ENCODE measurements at regions not wholly inside any gene's neighbourhood (a gene's known extent, or its start where the extent isn't known, plus 50 kb on each side); places are given as distances from the start of the nearest gene placed in this dataset.

GRCh38 chr16:50480206-50480605, 68.0 kb upstream of the NKD1 start:
- Mint-ChIP-seq H3K36me3 (ENCODE audit: low read depth, unreplicated experiment) (peaks cover 4% of the 10 kb centered on the region), H3K27ac (ENCODE audit: unreplicated experiment) (no peak overlapping the region), H3K4me3 (ENCODE audit: unreplicated experiment) (no peak overlapping the region), H3K9me3 (ENCODE audit: unreplicated experiment) (no peaks in the 10 kb centered on the region), H3K4me1 (ENCODE audit: unreplicated experiment) (no peaks in the 10 kb centered on the region), H3K27me3 (ENCODE audit: unreplicated experiment) (peaks cover 5% of the 10 kb centered on the region)
- TF ChIP-seq CTCF (IDR thresholded peaks at IDR 0.05; ENCODE audit: unreplicated experiment) = no peak
- DNase-seq (ENCODE audit: low spot score) = no peak

- TF ChIP-seq CTCF (IDR thresholded peaks at IDR 0.05; ENCODE audit: unreplicated experiment) = no peak
These were observed 68.4 kb upstream of the NKD1 start for GRCh38 chr16:50479771-50480170.

GRCh38 chr16:50478773-50479149, 69.4 kb upstream of the NKD1 start:
- Mint-ChIP-seq H3K36me3 (ENCODE audit: low read depth, unreplicated experiment) (peaks cover under 1% of the 10 kb centered on the region), H3K27me3 (ENCODE audit: unreplicated experiment) (peaks cover 5% of the 10 kb centered on the region), H3K4me3 (ENCODE audit: unreplicated experiment) (no peak overlapping the region), H3K27ac (ENCODE audit: unreplicated experiment) (no peak overlapping the region), H3K4me1 (ENCODE audit: unreplicated experiment) (no peaks in the 10 kb centered on the region), H3K9me3 (ENCODE audit: unreplicated experiment) (no peaks in the 10 kb centered on the region)
- no peak for DNase-seq (ENCODE audit: low spot score)
- no peak for TF ChIP-seq CTCF (IDR thresholded peaks at IDR 0.05; ENCODE audit: unreplicated experiment)

More at GRCh38 chr16:50479771-50480170, 68.4 kb upstream of the NKD1 start:
- Mint-ChIP-seq H3K9me3 (ENCODE audit: unreplicated experiment) (no peaks in the 10 kb centered on the region), H3K4me1 (ENCODE audit: unreplicated experiment) (no peaks in the 10 kb centered on the region), H3K27ac (ENCODE audit: unreplicated experiment) (no peak overlapping the region), H3K27me3 (ENCODE audit: unreplicated experiment) (peaks cover 5% of the 10 kb centered on the region), H3K4me3 (ENCODE audit: unreplicated experiment) (no peak overlapping the region), H3K36me3 (ENCODE audit: low read depth, unreplicated experiment) (peaks cover 4% of the 10 kb centered on the region)
- no peak for DNase-seq (ENCODE audit: low spot score)

GRCh38 chr16:50478075-50478772, 70.0 kb upstream of the NKD1 start:
- H3K4me3 Mint-ChIP-seq (ENCODE audit: unreplicated experiment) = no peak overlapping the region
- no peaks in the 10 kb centered on the region for H3K9me3 Mint-ChIP-seq (ENCODE audit: unreplicated experiment)
- H3K27me3 Mint-ChIP-seq (ENCODE audit: unreplicated experiment) = peaks cover 5% of the 10 kb centered on the region
- no peak for TF ChIP-seq CTCF (IDR thresholded peaks at IDR 0.05; ENCODE audit: unreplicated experiment)
- no peak for DNase-seq (ENCODE audit: low spot score)
- no peak overlapping the region for H3K27ac Mint-ChIP-seq (ENCODE audit: unreplicated experiment)
- H3K4me1 Mint-ChIP-seq (ENCODE audit: unreplicated experiment) = no peaks in the 10 kb centered on the region
- H3K36me3 Mint-ChIP-seq (ENCODE audit: low read depth, unreplicated experiment) = no peaks in the 10 kb centered on the region

GRCh38 chr16:50476486-50477255, 71.5 kb upstream of the NKD1 start:
- Mint-ChIP-seq H3K36me3 (ENCODE audit: low read depth, unreplicated experiment) (no peaks in the 10 kb centered on the region), H3K27ac (ENCODE audit: unreplicated experiment) (no peak overlapping the region), H3K27me3 (ENCODE audit: unreplicated experiment) (peaks cover 8% of the 10 kb centered on the region), H3K4me1 (ENCODE audit: unreplicated experiment) (no peaks in the 10 kb centered on the region), H3K4me3 (ENCODE audit: unreplicated experiment) (no peak overlapping the region), H3K9me3 (ENCODE audit: unreplicated experiment) (no peaks in the 10 kb centered on the region)
- DNase-seq (ENCODE audit: low spot score) = no peak
- TF ChIP-seq CTCF (IDR thresholded peaks at IDR 0.05; ENCODE audit: unreplicated experiment) = no peak
